ENCODE measurements at regions not wholly inside any gene's neighbourhood (a gene's known extent, or its start where the extent isn't known, plus 50 kb on each side); places are given as distances from the start of the nearest gene placed in this dataset.

DNA sequence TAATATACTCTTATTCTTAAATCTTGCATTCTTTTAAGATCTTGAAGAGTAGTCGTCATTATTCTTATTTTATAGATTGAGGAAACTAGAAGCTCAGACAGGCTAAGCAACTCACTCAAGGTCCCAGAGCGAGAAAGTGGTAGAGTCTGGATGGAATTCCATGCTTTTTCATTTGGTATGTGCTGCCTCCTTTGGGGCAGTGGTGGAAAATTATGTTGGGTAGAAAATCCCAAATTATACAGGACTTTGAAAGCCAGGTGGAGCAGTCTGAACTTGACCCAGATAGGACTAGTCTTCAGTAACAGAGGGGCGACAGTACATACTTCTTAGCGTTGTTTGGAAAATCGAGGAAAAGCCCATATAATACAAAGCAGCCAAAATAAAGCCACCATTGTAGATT, 205.6 kb downstream of the ATG4C start:
- ChIA-PET POLR2A (no interaction called here), RAD21 (ENCODE audit: low non-redundant PET in 1 of 2, low total read pairs in 2 of 2, uncharacterized antibody in 2 of 2, unreplicated experiment in 2 of 2) (no interaction called here)

DNA sequence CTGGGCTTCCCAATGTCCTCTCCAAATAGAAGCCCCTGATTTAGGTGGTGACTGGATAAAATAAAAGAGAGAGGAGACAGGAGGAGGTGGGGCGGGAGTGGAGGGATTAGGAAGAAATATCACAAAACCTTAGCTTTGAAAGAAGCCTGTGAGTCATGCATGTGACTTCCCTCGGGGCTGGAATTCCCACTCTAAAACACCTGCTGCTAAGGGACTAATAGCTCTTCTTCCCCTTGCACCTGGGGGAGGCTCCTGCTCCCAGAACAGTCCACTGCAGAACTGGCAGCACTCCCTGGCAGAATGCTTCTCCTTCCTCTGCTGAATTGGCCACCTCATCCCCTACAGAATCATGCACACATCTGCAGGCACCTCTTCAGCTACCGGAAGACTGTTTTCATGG, 207.2 kb downstream of the ATG4C start:
- H3K9me3 ChIP-seq (ENCODE audit: control insufficient read depth in 1 of 2, insufficient read depth in 1 of 2, low read depth in 1 of 2, low read length in 2 of 2): no peaks in the 10 kb centered on the region
- no peak overlapping the region for H3K9ac ChIP-seq (ENCODE audit: low read length)
- H3K79me2 ChIP-seq (ENCODE audit: insufficient read depth, low read length): no peaks in the 10 kb centered on the region
- DNase-seq (ENCODE audit: low read depth, low spot score): no peak
- POLR2A ChIA-PET: no interaction called here
- no peak for TF ChIP-seq CBX3 (IDR thresholded peaks at IDR 0.05; ENCODE audit: low read depth)
- TF ChIP-seq TCF7L2 (IDR thresholded peaks at IDR 0.05; ENCODE audit: borderline replicate concordance, extremely low read depth, insufficient read depth, insufficient read length): no peak
- TF ChIP-seq, protein P1, sequence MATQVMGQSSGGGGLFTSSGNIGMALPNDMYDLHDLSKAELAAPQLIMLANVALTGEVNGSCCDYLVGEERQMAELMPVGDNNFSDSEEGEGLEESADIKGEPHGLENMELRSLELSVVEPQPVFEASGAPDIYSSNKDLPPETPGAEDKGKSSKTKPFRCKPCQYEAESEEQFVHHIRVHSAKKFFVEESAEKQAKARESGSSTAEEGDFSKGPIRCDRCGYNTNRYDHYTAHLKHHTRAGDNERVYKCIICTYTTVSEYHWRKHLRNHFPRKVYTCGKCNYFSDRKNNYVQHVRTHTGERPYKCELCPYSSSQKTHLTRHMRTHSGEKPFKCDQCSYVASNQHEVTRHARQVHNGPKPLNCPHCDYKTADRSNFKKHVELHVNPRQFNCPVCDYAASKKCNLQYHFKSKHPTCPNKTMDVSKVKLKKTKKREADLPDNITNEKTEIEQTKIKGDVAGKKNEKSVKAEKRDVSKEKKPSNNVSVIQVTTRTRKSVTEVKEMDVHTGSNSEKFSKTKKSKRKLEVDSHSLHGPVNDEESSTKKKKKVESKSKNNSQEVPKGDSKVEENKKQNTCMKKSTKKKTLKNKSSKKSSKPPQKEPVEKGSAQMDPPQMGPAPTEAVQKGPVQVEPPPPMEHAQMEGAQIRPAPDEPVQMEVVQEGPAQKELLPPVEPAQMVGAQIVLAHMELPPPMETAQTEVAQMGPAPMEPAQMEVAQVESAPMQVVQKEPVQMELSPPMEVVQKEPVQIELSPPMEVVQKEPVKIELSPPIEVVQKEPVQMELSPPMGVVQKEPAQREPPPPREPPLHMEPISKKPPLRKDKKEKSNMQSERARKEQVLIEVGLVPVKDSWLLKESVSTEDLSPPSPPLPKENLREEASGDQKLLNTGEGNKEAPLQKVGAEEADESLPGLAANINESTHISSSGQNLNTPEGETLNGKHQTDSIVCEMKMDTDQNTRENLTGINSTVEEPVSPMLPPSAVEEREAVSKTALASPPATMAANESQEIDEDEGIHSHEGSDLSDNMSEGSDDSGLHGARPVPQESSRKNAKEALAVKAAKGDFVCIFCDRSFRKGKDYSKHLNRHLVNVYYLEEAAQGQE (IDR thresholded peaks at IDR 0.05; ENCODE audit: low read depth): no peak
- TF ChIP-seq, protein P2, sequence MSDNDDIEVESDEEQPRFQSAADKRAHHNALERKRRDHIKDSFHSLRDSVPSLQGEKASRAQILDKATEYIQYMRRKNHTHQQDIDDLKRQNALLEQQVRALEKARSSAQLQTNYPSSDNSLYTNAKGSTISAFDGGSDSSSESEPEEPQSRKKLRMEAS (IDR thresholded peaks at IDR 0.05): no peak
- no peaks in the 10 kb centered on the region for H3K9me2 ChIP-seq (ENCODE audit: insufficient read depth)
- no peaks in the 10 kb centered on the region for H4K20me1 ChIP-seq (ENCODE audit: insufficient read depth)
- BruUV-seq (replicated peaks): no TSS peak
- no peaks in the 10 kb centered on the region for H3K36me3 ChIP-seq (ENCODE audit: control insufficient read depth in 1 of 2, insufficient read depth in 2 of 2, low read length in 2 of 2)
- ATAC-seq: no peak; the same call in 1 of the 2 replicates
- H3K27me3 ChIP-seq (ENCODE audit: insufficient read depth, low read length): peaks cover 32% of the 10 kb centered on the region
- no peak overlapping the region for H3K4me2 ChIP-seq (ENCODE audit: low read length)
- no peaks in the 10 kb centered on the region for H3K4me1 ChIP-seq (ENCODE audit: control insufficient read depth in 1 of 2, insufficient read depth in 2 of 2, low read length in 2 of 2)
- RAD21 ChIA-PET (ENCODE audit: low non-redundant PET in 1 of 2, low total read pairs in 2 of 2, uncharacterized antibody in 2 of 2, unreplicated experiment in 2 of 2): no interaction called here
- CTCF ChIA-PET: interaction anchor here (1.0 to 2.0 kb wide), 2 partner anchors 12 to 150 kb away, joined by 3 to 6 read pairs; no protein-coding TSS in a partner anchor
- no peak overlapping the region for H2AFZ ChIP-seq (ENCODE audit: low read depth, low read length, poor library complexity, severe bottlenecking)
- intact Hi-C loops (cut with micrococcal nuclease): no loop called here
- no peak overlapping the region for H3K27ac ChIP-seq (ENCODE audit: low read depth, low read length)
- no peak overlapping the region for H3K4me3 ChIP-seq (replicated peaks in 1 of 2; ENCODE audit: low read depth in 1 of 2, low read length in 2 of 2)

More for the DNA sequence above, 205.6 kb downstream of the ATG4C start:
- Histone ChIP-seq H3K36me3 (ENCODE audit: control insufficient read depth in 1 of 2, insufficient read depth in 2 of 2, low read length in 2 of 2) (no peaks in the 10 kb centered on the region), H3K9me3 (ENCODE audit: control insufficient read depth in 1 of 2, insufficient read depth in 1 of 2, low read depth in 1 of 2, low read length in 2 of 2) (no peaks in the 10 kb centered on the region), H3K4me3 (replicated peaks in 1 of 2; ENCODE audit: low read depth in 1 of 2, low read length in 2 of 2) (no peak overlapping the region), H3K79me2 (ENCODE audit: insufficient read depth, low read length) (no peaks in the 10 kb centered on the region), H3K27me3 (ENCODE audit: insufficient read depth, low read length) (peaks cover 32% of the 10 kb centered on the region), H3K4me2 (ENCODE audit: low read length) (no peak overlapping the region), H3K9ac (ENCODE audit: low read length) (no peak overlapping the region), H2AFZ (ENCODE audit: low read depth, low read length, poor library complexity, severe bottlenecking) (no peak overlapping the region), H3K4me1 (ENCODE audit: control insufficient read depth in 1 of 2, insufficient read depth in 2 of 2, low read length in 2 of 2) (no peaks in the 10 kb centered on the region), H3K27ac (ENCODE audit: low read depth, low read length) (no peak overlapping the region), H3K9me2 (ENCODE audit: insufficient read depth) (no peaks in the 10 kb centered on the region), H4K20me1 (ENCODE audit: insufficient read depth) (no peaks in the 10 kb centered on the region)
- ATAC-seq (peak; percentile 81), DNase-seq (ENCODE audit: low read depth, low spot score) (peak; percentile 6)
- no peak for TF ChIP-seq TCF7L2 (IDR thresholded peaks at IDR 0.05; ENCODE audit: borderline replicate concordance, extremely low read depth, insufficient read depth, insufficient read length)
- TF ChIP-seq EZH2 (IDR thresholded peaks at IDR 0.05): no peak
- peak; percentile 52 for TF ChIP-seq RAD21 (IDR thresholded peaks at IDR 0.05; ENCODE audit: low read depth)
- TF ChIP-seq, protein P3, sequence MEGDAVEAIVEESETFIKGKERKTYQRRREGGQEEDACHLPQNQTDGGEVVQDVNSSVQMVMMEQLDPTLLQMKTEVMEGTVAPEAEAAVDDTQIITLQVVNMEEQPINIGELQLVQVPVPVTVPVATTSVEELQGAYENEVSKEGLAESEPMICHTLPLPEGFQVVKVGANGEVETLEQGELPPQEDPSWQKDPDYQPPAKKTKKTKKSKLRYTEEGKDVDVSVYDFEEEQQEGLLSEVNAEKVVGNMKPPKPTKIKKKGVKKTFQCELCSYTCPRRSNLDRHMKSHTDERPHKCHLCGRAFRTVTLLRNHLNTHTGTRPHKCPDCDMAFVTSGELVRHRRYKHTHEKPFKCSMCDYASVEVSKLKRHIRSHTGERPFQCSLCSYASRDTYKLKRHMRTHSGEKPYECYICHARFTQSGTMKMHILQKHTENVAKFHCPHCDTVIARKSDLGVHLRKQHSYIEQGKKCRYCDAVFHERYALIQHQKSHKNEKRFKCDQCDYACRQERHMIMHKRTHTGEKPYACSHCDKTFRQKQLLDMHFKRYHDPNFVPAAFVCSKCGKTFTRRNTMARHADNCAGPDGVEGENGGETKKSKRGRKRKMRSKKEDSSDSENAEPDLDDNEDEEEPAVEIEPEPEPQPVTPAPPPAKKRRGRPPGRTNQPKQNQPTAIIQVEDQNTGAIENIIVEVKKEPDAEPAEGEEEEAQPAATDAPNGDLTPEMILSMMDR (IDR thresholded peaks at IDR 0.05 in 2 of 3, conservative IDR thresholded peaks at IDR 0.05 in 1 of 3; ENCODE audit: borderline replicate concordance in 1 of 3, insufficient read depth in 1 of 3, low read depth in 2 of 3, low read length in 2 of 3): peak; percentile 39 to 86 (median 58)
- no TSS peak for BruUV-seq (replicated peaks)
- CTCF ChIA-PET: interaction anchor here (2.0 kb wide), 1 partner anchor 148 kb away, joined by 6 read pairs; no protein-coding TSS in a partner anchor
- intact Hi-C loops (cut with micrococcal nuclease): no loop called here
